OCI-LY1 (cell line): ENCODE measurements at regions not wholly inside any gene's neighbourhood (a gene's known extent, or its start where the extent isn't known, plus 50 kb on each side); places are given as distances from the start of the nearest gene placed in this dataset.

Experiments
- H2AFZ ChIP-seq: fragments of 200-600 bp; sonication (generic), shearing (Covaris generic); 2 replicates; pipeline ENCODE4 v1.6.0; 2014; ENCODE audit warnings: antibody characterized with exemption, mild to moderate bottlenecking, low read length
- H3F3A ChIP-seq: fragments of 200-600 bp; sonication (generic), shearing (Covaris generic); 2 replicates; pipeline ENCODE4 v1.6.0; 2014; ENCODE audit warnings: mild to moderate bottlenecking, antibody characterized with exemption, low read length, moderate library complexity; ENCODE audit not compliant: insufficient read depth
- H3K27ac ChIP-seq: fragments of 200-600 bp; sonication (generic); 2 replicates; pipeline ENCODE4 v1.5.1; 2014; ENCODE audit warnings: low read length, mixed run types, mild to moderate bottlenecking, low read depth; ENCODE audit not compliant: poor library complexity, severe bottlenecking
- H3K27me3 ChIP-seq: fragments of 200-600 bp; sonication (generic); 2 replicates; pipeline ENCODE4 v1.6.0; 2014; ENCODE audit warnings: antibody characterized with exemption, mild to moderate bottlenecking, low read length, moderate library complexity; ENCODE audit not compliant: insufficient read depth
- H3K36me3 ChIP-seq: fragments of 200-600 bp; sonication (generic); 2 replicates; pipeline ENCODE4 v1.6.1; 2014; ENCODE audit warnings: mild to moderate bottlenecking, antibody characterized with exemption, low read length, moderate library complexity, mixed read lengths; ENCODE audit not compliant: insufficient read depth
- H3K4me1 ChIP-seq: fragments of 200-600 bp; sonication (generic); 2 replicates; pipeline ENCODE4 v1.5.1; 2014; ENCODE audit warnings: mild to moderate bottlenecking, low read length, moderate library complexity; ENCODE audit not compliant: insufficient read depth, severe bottlenecking
- H3K4me2 ChIP-seq: fragments of 200-600 bp; sonication (generic), shearing (Covaris generic); 2 replicates; pipeline ENCODE4 v1.6.1; 2014; ENCODE audit warnings: low read length
- H3K4me3 ChIP-seq: fragments of 200-600 bp; sonication (generic); 2 replicates; pipeline ENCODE4 v1.5.1; 2014; ENCODE audit warnings: low read length, low read depth, mild to moderate bottlenecking, mixed read lengths; ENCODE audit not compliant: poor library complexity, severe bottlenecking
- H3K79me2 ChIP-seq: fragments of 200-600 bp; shearing (Covaris generic); 2 replicates; pipeline ENCODE4 v1.6.1; 2016; ENCODE audit warnings: mixed run types, low read length, mixed read lengths; ENCODE audit not compliant: insufficient read depth
- H3K9ac ChIP-seq: fragments of 200-600 bp; sonication (generic), shearing (Covaris generic); 2 replicates; pipeline ENCODE4 v1.6.1; 2014; ENCODE audit warnings: mild to moderate bottlenecking, low read length, mixed read lengths
- H3K9me2 ChIP-seq: fragments of 200-600 bp; sonication (generic), shearing (Covaris generic); 2 replicates; pipeline ENCODE4 v1.6.1; 2014; ENCODE audit warnings: low read depth, mild to moderate bottlenecking, low read length, mixed read lengths
- H3K9me3 ChIP-seq: fragments of 200-600 bp; shearing (Covaris generic); 2 replicates; pipeline ENCODE4 v1.6.1; 2014; ENCODE audit warnings: low read length, mixed read lengths
- H4K20me1 ChIP-seq: fragments of 200-600 bp; sonication (generic), shearing (Covaris generic); 2 replicates; pipeline ENCODE4 v1.6.0; 2016; ENCODE audit warnings: mild to moderate bottlenecking, low read length; ENCODE audit not compliant: insufficient read depth
- CTCF ChIP-seq: fragments of 200-600 bp; sonication (generic), shearing (Covaris generic); IDR thresholded peaks from 2 replicates; pipeline ENCODE4 v1.5.1; 2017; ENCODE audit warnings: mild to moderate bottlenecking, antibody characterized with exemption, low read length, moderate library complexity, mixed read lengths
- EZH2 ChIP-seq: fragments of 200-600 bp; sonication (generic), shearing (Covaris generic); IDR thresholded peaks from 2 replicates; pipeline ENCODE4 v1.8.0; 2017; ENCODE audit warnings: borderline replicate concordance, mixed run types, mild to moderate bottlenecking, antibody characterized with exemption, low read length, moderate library complexity, mixed read lengths

GRCh38 chr11:23897453-23898286 is 599.2 kb upstream of the LUZP2 start:
- no peaks in the 10 kb centered on the region for H3K27me3 ChIP-seq
- H3K4me2 ChIP-seq = no peak overlapping the region
- no peaks in the 10 kb centered on the region for H3K9me3 ChIP-seq
- no peaks in the 10 kb centered on the region for H3K4me1 ChIP-seq
- no peaks in the 10 kb centered on the region for H4K20me1 ChIP-seq
- H2AFZ ChIP-seq = no peak overlapping the region
- TF ChIP-seq CTCF = no peak
- TF ChIP-seq EZH2 = no peak
- H3K36me3 ChIP-seq = no peaks in the 10 kb centered on the region
- H3K4me3 ChIP-seq = no peak overlapping the region
- no peak overlapping the region for H3K9ac ChIP-seq
- H3F3A ChIP-seq = no peaks in the 10 kb centered on the region
- no peaks in the 10 kb centered on the region for H3K9me2 ChIP-seq
- H3K79me2 ChIP-seq = no peaks in the 10 kb centered on the region
- H3K27ac ChIP-seq = no peak overlapping the region

GRCh38 chr11:23903044-23903704 is 593.7 kb upstream of the LUZP2 start:
- Histone ChIP-seq H3K9me2 (no peaks in the 10 kb centered on the region), H3K27ac (no peak overlapping the region), H3K79me2 (no peaks in the 10 kb centered on the region), H3K4me1 (no peaks in the 10 kb centered on the region), H3K4me3 (no peak overlapping the region), H4K20me1 (no peaks in the 10 kb centered on the region), H3K36me3 (no peaks in the 10 kb centered on the region), H3K9me3 (no peaks in the 10 kb centered on the region), H2AFZ (no peak overlapping the region), H3F3A (no peaks in the 10 kb centered on the region), H3K4me2 (no peak overlapping the region), H3K27me3 (no peaks in the 10 kb centered on the region), H3K9ac (no peak overlapping the region)
- no peak for TF ChIP-seq CTCF
- TF ChIP-seq EZH2 = no peak

- Histone ChIP-seq H3K79me2 (no peaks in the 10 kb centered on the region), H3K4me2 (no peak overlapping the region), H3K27me3 (no peaks in the 10 kb centered on the region), H3K9me3 (no peaks in the 10 kb centered on the region), H3F3A (no peaks in the 10 kb centered on the region), H3K4me3 (no peak overlapping the region), H3K27ac (no peak overlapping the region), H3K36me3 (no peaks in the 10 kb centered on the region), H3K9ac (no peak overlapping the region), H4K20me1 (no peaks in the 10 kb centered on the region), H3K4me1 (no peaks in the 10 kb centered on the region), H3K9me2 (no peaks in the 10 kb centered on the region), H2AFZ (no peak overlapping the region)
- no peak for TF ChIP-seq EZH2
- TF ChIP-seq CTCF = no peak
These were observed 577.4 kb upstream of the LUZP2 start for GRCh38 chr11:23919455-23919854.
